H1 (cell line): ENCODE measurements at regions not wholly inside any gene's neighbourhood (a gene's known extent, or its start where the extent isn't known, plus 50 kb on each side); places are given as distances from the start of the nearest gene placed in this dataset.

Source experiments
- CTCF ChIA-PET: fragments of 300-600 bp; sonication (Branson Sonifier 250); formaldehyde crosslinking; loops from one replicate; lab custom pipeline; 2021; ENCODE audit not compliant: partially characterized antibody; lab: Charles Lee
- POLR2A ChIA-PET: fragments of 300-600 bp; sonication (Branson Sonifier 250); formaldehyde crosslinking; loops from one replicate; lab custom pipeline; 2021; ENCODE audit warnings: inconsistent platforms; ENCODE audit not compliant: partially characterized antibody; lab: Charles Lee
- DNase-seq, 2 experiments: peaks; one replicate each; pipeline versions ENCODE4 v3.0.0 to v3.0.0-alpha.2; 2010 to 2022; ENCODE audit warnings: low spot score in 2 of 2, low read depth in 1 of 2, mixed read lengths in 1 of 2
- FAIRE-seq: peaks from 2 replicates; lab custom pipeline; 2011; peaks lifted over from hg19 to GRCh38; lab: Jason Lieb, UNC
- H2AFZ ChIP-seq: 2 replicates; pipeline ENCODE4 v1.8.1; 2012; ENCODE audit warnings: low read length, inconsistent platforms
- H2AK5ac ChIP-seq: 2 replicates; pipeline ENCODE4 v1.6.1; 2013; ENCODE audit warnings: low read depth, low read length
- H2BK120ac ChIP-seq: replicated peaks from 2 replicates; pipeline ENCODE3; 2013; ENCODE audit warnings: low read depth, low read length, inconsistent platforms
- H2BK12ac ChIP-seq: 2 replicates; pipeline ENCODE4 v1.6.1; 2013; ENCODE audit warnings: low read depth, low read length
- H2BK15ac ChIP-seq: 2 replicates; pipeline ENCODE4 v1.6.1; 2013; ENCODE audit warnings: low read length
- H2BK20ac ChIP-seq: 2 replicates; pipeline ENCODE4 v1.6.1; 2013; ENCODE audit warnings: low read length
- H2BK5ac ChIP-seq: 2 replicates; pipeline ENCODE4 v1.6.1; 2013; ENCODE audit warnings: low read depth, low read length
- H3K14ac ChIP-seq: 2 replicates; pipeline ENCODE4 v1.6.1; 2013; ENCODE audit warnings: inconsistent platforms; ENCODE audit not compliant: insufficient read length
- H3K18ac ChIP-seq: 2 replicates; pipeline ENCODE4 v1.6.1; 2013; ENCODE audit warnings: low read length; ENCODE audit errors: extremely low read depth
- H3K23ac ChIP-seq: 2 replicates; pipeline ENCODE4 v1.6.1; 2013; ENCODE audit warnings: inconsistent platforms; ENCODE audit not compliant: insufficient read length
- H3K23me2 ChIP-seq: 2 replicates; pipeline ENCODE4 v1.6.1; 2013; ENCODE audit warnings: low read depth, low read length
- H3K27ac ChIP-seq: 2 replicates; pipeline ENCODE4 v1.6.1; 2011; ENCODE audit warnings: low read depth, low read length, inconsistent platforms
- H3K27me3 ChIP-seq, 4 experiments: replicated peaks in 1 of 4; 1 replicate in 1 of 4; 2 replicates in 3 of 4; pipeline versions ENCODE4 v1.6.1 to v1.8.1; 2011 to 2013; ENCODE audit warnings: low read length in 3 of 4, mild to moderate bottlenecking in 3 of 4, inconsistent platforms in 2 of 4, mixed read lengths in 2 of 4, moderate library complexity in 1 of 4; ENCODE audit not compliant: control insufficient read depth in 3 of 4, insufficient read depth in 3 of 4; ENCODE audit errors: extremely low read depth in 1 of 4
- H3K36me3 ChIP-seq, 4 experiments: 2 replicates each; pipeline versions ENCODE4 v1.6.1 to v1.8.1; 2011 to 2013; ENCODE audit warnings: mild to moderate bottlenecking in 4 of 4, low read length in 3 of 4, moderate library complexity in 2 of 4, control low read depth in 1 of 4, inconsistent platforms in 1 of 4; ENCODE audit not compliant: insufficient read depth in 4 of 4, control insufficient read depth in 2 of 4
- H3K4ac ChIP-seq: replicated peaks from 2 replicates; pipeline ENCODE3; 2013; ENCODE audit warnings: low read length, low read depth, mixed read lengths, inconsistent platforms; ENCODE audit not compliant: insufficient read length
- H3K4me1 ChIP-seq, 4 experiments: replicated peaks in 1 of 4; 1 replicate in 1 of 4; 2 replicates in 3 of 4; pipeline versions ENCODE4 v1.6.1 to v1.8.1; 2011 to 2013; ENCODE audit warnings: low read length in 3 of 4, inconsistent platforms in 2 of 4, mixed read lengths in 1 of 4; ENCODE audit not compliant: insufficient read depth in 4 of 4, control insufficient read depth in 3 of 4
- H3K4me2 ChIP-seq, 2 experiments: 2 replicates each; pipeline versions ENCODE4 v1.6.1 to v1.8.1; 2011 to 2013; ENCODE audit warnings: low read depth in 2 of 2, low read length in 2 of 2, control low read depth in 1 of 2, inconsistent platforms in 1 of 2, mild to moderate bottlenecking in 1 of 2; ENCODE audit not compliant: insufficient read depth in 1 of 2
- H3K4me3 ChIP-seq, 4 experiments: fragments of 200-600, 300-600 bp in 1 of 4; sonication (generic), shearing (Covaris generic), sonication (Bioruptor Twin) in 1 of 4; 2 replicates each; pipeline versions ENCODE4 v1.5.1 to v1.8.1; 2011 to 2016; ENCODE audit warnings: low read length in 4 of 4, low read depth in 3 of 4, control low read depth in 2 of 4, inconsistent platforms in 2 of 4, mild to moderate bottlenecking in 2 of 4, mixed read lengths in 1 of 4, moderate library complexity in 1 of 4; ENCODE audit not compliant: insufficient read depth in 2 of 4; ENCODE audit errors: extremely low read depth in 1 of 4
- H3K56ac ChIP-seq: replicated peaks from 2 replicates; pipeline ENCODE3; 2013; ENCODE audit warnings: low read depth, mild to moderate bottlenecking, mixed read lengths, low read length, inconsistent platforms; ENCODE audit not compliant: insufficient read length
- H3K79me1 ChIP-seq: 2 replicates; pipeline ENCODE4 v1.6.1; 2013; ENCODE audit warnings: low read depth, low read length, control low read depth
- H3K79me2 ChIP-seq, 2 experiments: 2 replicates each; pipeline versions ENCODE4 v1.6.1 to v1.8.1; 2012 to 2013; ENCODE audit warnings: low read length in 2 of 2, mild to moderate bottlenecking in 2 of 2, inconsistent platforms in 1 of 2; ENCODE audit not compliant: insufficient read depth in 2 of 2, control insufficient read depth in 1 of 2
- H3K9ac ChIP-seq, 4 experiments: replicated peaks in 1 of 4; 1 replicate in 1 of 4; 2 replicates in 3 of 4; pipeline versions ENCODE4 v1.6.1 to v1.8.1; 2011 to 2013; ENCODE audit warnings: low read depth in 3 of 4, low read length in 3 of 4, control low read depth in 2 of 4, mild to moderate bottlenecking in 2 of 4, moderate library complexity in 2 of 4, inconsistent platforms in 1 of 4; ENCODE audit errors: extremely low read depth in 1 of 4
- H3K9me3 ChIP-seq, 2 experiments: 2 replicates each; pipeline versions ENCODE4 v1.6.1 to v1.8.1; 2012 to 2013; ENCODE audit warnings: mild to moderate bottlenecking in 2 of 2, moderate library complexity in 2 of 2, control low read depth in 1 of 2, inconsistent platforms in 1 of 2, low read depth in 1 of 2, low read length in 1 of 2, mixed read lengths in 1 of 2; ENCODE audit not compliant: insufficient read depth in 2 of 2
- H4K20me1 ChIP-seq, 2 experiments: replicated peaks in 1 of 2; 2 replicates each; pipeline versions ENCODE3 to v1.8.1; 2011 to 2013; ENCODE audit warnings: inconsistent platforms in 2 of 2, low read length in 2 of 2, mild to moderate bottlenecking in 1 of 2; ENCODE audit not compliant: insufficient read depth in 2 of 2, control insufficient read depth in 1 of 2
- H4K5ac ChIP-seq: 2 replicates; pipeline ENCODE4 v1.6.1; 2013; ENCODE audit warnings: low read length, low read depth, mixed read lengths, inconsistent platforms; ENCODE audit not compliant: insufficient read length
- H4K8ac ChIP-seq: 2 replicates; pipeline ENCODE4 v1.8.0; 2013; ENCODE audit warnings: mild to moderate bottlenecking, moderate library complexity, low read length, inconsistent platforms; ENCODE audit not compliant: insufficient read depth; ENCODE audit errors: extremely low read depth
- H4K91ac ChIP-seq: replicated peaks from 2 replicates; pipeline ENCODE3; 2013; ENCODE audit warnings: low read length, mixed read lengths, inconsistent platforms; ENCODE audit not compliant: insufficient read length
- CBX5 ChIP-seq: fragments of 300-800, 300-1000 bp; sonication (generic); IDR thresholded peaks from 2 replicates; pipeline ENCODE4 v1.7.1; 2016; ENCODE audit warnings: antibody characterized with exemption, low read length, low read depth
- CREB1 ChIP-seq: IDR thresholded peaks from 2 replicates; pipeline ENCODE4 v1.6.1; 2012; ENCODE audit warnings: inconsistent platforms
- EGR1 ChIP-seq: IDR thresholded peaks from 2 replicates; pipeline ENCODE4 v1.6.1; 2011; ENCODE audit warnings: low read depth, low read length, borderline replicate concordance
- HDAC2 ChIP-seq, 2 experiments: fragments of 300-600 bp in 1 of 2; sonication (generic) in 1 of 2; IDR thresholded peaks; 2 replicates each; pipeline ENCODE4 v1.6.1; 2011 to 2012; ENCODE audit warnings: low read depth in 2 of 2, low read length in 2 of 2, mild to moderate bottlenecking in 2 of 2, moderate library complexity in 2 of 2, borderline replicate concordance in 1 of 2, inconsistent platforms in 1 of 2
- MAX ChIP-seq: IDR thresholded peaks from 2 replicates; pipeline ENCODE4 v1.6.1; 2012; ENCODE audit warnings: inconsistent platforms
- POLR2AphosphoS5 ChIP-seq: IDR thresholded peaks from 2 replicates; pipeline ENCODE4 v1.6.1; 2011; ENCODE audit warnings: low read depth, low read length
- POU5F1 ChIP-seq: IDR thresholded peaks from 2 replicates; pipeline ENCODE4 v1.6.1; 2011; ENCODE audit warnings: low read depth, mild to moderate bottlenecking, low read length, moderate library complexity
- RAD21 ChIP-seq, 2 experiments: IDR thresholded peaks in 1 of 2; conservative IDR thresholded peaks in 1 of 2; 2 replicates each; pipeline ENCODE4 v1.6.1; 2011; ENCODE audit warnings: low read depth in 2 of 2, low read length in 2 of 2, improper control_type of control experiment in 1 of 2, inconsistent platforms in 1 of 2, mild to moderate bottlenecking in 1 of 2, moderate library complexity in 1 of 2
- SP4 ChIP-seq: IDR thresholded peaks from 2 replicates; pipeline ENCODE4 v1.6.1; 2012; ENCODE audit warnings: low read length, inconsistent platforms
- SRF ChIP-seq: IDR thresholded peaks from 2 replicates; pipeline ENCODE4 v1.6.1; 2011; ENCODE audit warnings: mild to moderate bottlenecking, low read depth, low read length, moderate library complexity
- TCF12 ChIP-seq: IDR thresholded peaks from 2 replicates; pipeline ENCODE4 v1.6.1; 2011; ENCODE audit warnings: low read depth, mild to moderate bottlenecking, low read length
- YY1 ChIP-seq: IDR thresholded peaks from 2 replicates; pipeline ENCODE4 v1.6.1; 2011; ENCODE audit warnings: low read depth, mild to moderate bottlenecking, low read length
- ZNF274 ChIP-seq: IDR thresholded peaks from 2 replicates; pipeline ENCODE4 v1.7.0; 2012; ENCODE audit warnings: low read length, borderline replicate concordance; ENCODE audit errors: extremely low read depth
- WGBS, 2 experiments: shearing (Covaris generic) in 1 of 2; methylation state at CpG; one replicate each; pipeline versions ENCODE4 v1.1.6 to v1.1.7; 2013 to 2015; ENCODE audit warnings: low lambda C conversion rate in 2 of 2, mixed read lengths in 2 of 2, inconsistent platforms in 1 of 2, low coverage in 1 of 2, missing lambda C conversion rate in 1 of 2; ENCODE audit not compliant: insufficient replicate concordance in 2 of 2, insufficient coverage in 1 of 2, insufficient read length in 1 of 2; ENCODE audit errors: extremely low coverage in 1 of 2, missing lambda C conversion rate in 1 of 2; 5-methylcytosine and 5-hydroxymethylcytosine counted together
- TF ChIP-seq, protein P1 (sequence below): IDR thresholded peaks from 2 replicates; pipeline ENCODE4 v1.6.1; 2012; ENCODE audit warnings: inconsistent platforms

DNA sequence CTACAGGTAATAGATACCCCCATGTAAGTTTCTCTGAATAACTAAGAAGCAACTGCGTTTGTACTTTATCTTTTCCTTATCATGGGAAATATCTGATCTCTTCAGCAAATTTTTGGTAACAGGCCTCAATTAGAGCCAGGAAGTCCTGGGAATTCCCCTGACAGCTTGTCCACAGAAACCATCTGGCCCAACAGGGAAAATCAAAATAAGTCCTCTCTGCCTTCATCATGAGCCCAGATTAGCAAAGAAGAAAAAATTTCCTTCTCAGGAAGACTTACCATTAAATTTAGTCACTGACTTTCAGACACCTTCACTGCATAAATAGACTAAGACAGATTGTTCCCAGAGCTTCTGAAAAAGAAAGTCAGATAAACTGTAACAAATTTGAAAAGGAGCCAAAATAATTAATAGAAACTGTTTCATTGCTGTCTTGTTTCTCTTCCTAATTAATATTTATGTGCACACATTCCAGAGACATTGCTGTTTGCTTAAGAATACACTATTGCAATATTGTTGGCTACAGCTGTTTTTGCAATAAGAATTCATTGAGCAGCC lies 278.1 kb upstream of the FAT3 start:
- Histone ChIP-seq H2AFZ (no peak overlapping the region), H3K9me3 (no peaks in the 10 kb centered on the region), H4K91ac (no peak overlapping the region), H3K56ac (no peak overlapping the region), H3K36me3 (no peaks in the 10 kb centered on the region), H3K23me2 (no peaks in the 10 kb centered on the region), H4K20me1 (no peaks in the 10 kb centered on the region), H3K27me3 (no peaks in the 10 kb centered on the region), H3K79me2 (no peaks in the 10 kb centered on the region), H4K5ac (no peak overlapping the region), H2BK15ac (no peak overlapping the region), H3K4me3 (no peak overlapping the region), H3K4me2 (no peak overlapping the region), H2AK5ac (no peak overlapping the region), H2BK120ac (no peak overlapping the region), H3K79me1 (no peaks in the 10 kb centered on the region), H4K8ac (no peak overlapping the region), H3K14ac (no peak overlapping the region), H2BK5ac (no peak overlapping the region), H3K18ac (no peak overlapping the region), H3K9ac (no peak overlapping the region), H3K4ac (no peak overlapping the region), H3K23ac (no peak overlapping the region), H2BK20ac (no peak overlapping the region), H2BK12ac (no peak overlapping the region), H3K27ac (no peak overlapping the region), H3K4me1 (no peaks in the 10 kb centered on the region)
- FAIRE-seq (no peak), DNase-seq (no peak)
- TF ChIP-seq YY1: no peak
- no peak for TF ChIP-seq POU5F1
- TF ChIP-seq HDAC2 (IDR thresholded peaks at IDR 0.05; ENCODE audit: borderline replicate concordance in 1 of 2, low read depth in 2 of 2, low read length in 2 of 2): no peak
- TF ChIP-seq SP4: no peak
- no peak for TF ChIP-seq POLR2AphosphoS5
- TF ChIP-seq CREB1: no peak
- TF ChIP-seq, protein P1, sequence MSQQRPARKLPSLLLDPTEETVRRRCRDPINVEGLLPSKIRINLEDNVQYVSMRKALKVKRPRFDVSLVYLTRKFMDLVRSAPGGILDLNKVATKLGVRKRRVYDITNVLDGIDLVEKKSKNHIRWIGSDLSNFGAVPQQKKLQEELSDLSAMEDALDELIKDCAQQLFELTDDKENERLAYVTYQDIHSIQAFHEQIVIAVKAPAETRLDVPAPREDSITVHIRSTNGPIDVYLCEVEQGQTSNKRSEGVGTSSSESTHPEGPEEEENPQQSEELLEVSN: no peak
- TF ChIP-seq CBX5: no peak
- TF ChIP-seq EGR1: no peak
- no peak for TF ChIP-seq TCF12
- TF ChIP-seq SRF: no peak
- no peak for TF ChIP-seq ZNF274
- no peak for TF ChIP-seq RAD21 (IDR thresholded peaks at IDR 0.05 in 1 of 2, conservative IDR thresholded peaks at IDR 0.05 in 1 of 2; ENCODE audit: low read depth in 2 of 2, low read length in 2 of 2)
- no peak for TF ChIP-seq MAX
- CTCF ChIA-PET: interaction anchor here (0.8 kb wide), 1 partner anchor 13 kb away, joined by 3 read pairs; no protein-coding TSS in a partner anchor
- WGBS, 2 experiments: 86% methylated on average over 1 of the region's 1 CpG; no CpG with 5 or more reads in 1 of the 2 experiments
- POLR2A ChIA-PET: no interaction called here
